ENCODE measurements at regions not wholly inside any gene's neighbourhood (a gene's known extent, or its start where the extent isn't known, plus 50 kb on each side); places are given as distances from the start of the nearest gene placed in this dataset.

DNA sequence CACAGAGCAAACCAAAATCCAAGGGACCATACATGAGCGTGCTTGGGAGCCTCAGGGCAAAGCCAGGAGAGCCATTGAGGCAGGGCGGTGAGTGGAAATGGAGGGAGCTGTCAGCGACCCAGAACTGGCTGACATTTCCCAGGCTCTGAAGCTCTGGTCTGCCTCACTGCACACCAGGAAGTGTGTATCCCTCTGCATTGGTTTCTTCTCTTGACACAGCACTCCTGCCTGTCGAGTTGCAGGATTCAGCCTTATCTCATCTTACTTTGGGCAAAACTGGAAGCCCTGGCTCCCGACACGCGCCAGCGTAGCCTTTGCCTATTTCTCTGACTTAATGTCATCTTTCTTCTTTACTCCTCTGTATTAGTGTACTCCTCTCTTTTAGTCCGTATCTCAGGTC, 144.7 kb upstream of the HS3ST3A1 start:
- Mint-ChIP-seq H3K27me3 (ENCODE audit: low read depth) (peaks cover 4% of the 10 kb centered on the region), H3K9me3 (no peaks in the 10 kb centered on the region)
- no peak for DNase-seq (ENCODE audit: low spot score)

DNA sequence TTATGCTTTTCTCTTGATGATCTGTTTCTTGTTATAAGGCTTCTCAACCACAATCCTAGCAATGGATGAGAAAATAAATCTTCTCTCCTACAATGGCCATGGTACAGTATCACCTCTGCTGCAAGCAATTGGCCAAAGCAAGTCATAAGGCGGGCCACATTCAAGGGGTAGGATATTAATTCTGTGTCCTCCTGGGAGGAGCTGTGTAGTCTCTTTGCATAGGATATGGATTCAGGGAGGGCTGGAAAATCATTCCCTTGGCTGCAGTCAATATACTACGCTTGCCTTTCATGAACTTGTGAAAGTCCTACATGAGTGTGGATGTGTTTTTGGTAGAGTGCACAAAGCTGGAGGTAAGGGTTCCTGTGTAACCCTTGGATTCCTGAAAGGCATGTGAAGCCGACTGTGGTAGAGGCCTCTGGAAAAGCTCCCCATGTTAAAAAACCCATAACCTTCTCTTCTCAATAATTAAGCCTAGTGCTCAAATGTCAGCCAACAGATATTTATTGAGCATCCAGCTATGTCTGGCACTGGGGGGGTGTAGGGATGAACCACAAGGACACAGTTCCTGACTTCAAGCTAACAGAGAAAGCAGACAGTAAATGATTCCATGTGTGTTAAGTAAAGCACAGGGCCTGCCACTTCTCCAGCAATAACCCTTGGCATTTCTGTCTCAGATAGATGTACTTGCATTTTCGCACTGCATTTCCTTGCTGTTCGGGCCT, 147.6 kb upstream of the HS3ST3A1 start:
- no peak for DNase-seq (ENCODE audit: low spot score)
- H3K9me3 Mint-ChIP-seq = no peaks in the 10 kb centered on the region
- intact Hi-C loops (cut with micrococcal nuclease) = no loop called here
- H3K27ac Mint-ChIP-seq = no peak overlapping the region
- H3K36me3 Mint-ChIP-seq (ENCODE audit: low read depth) = no peaks in the 10 kb centered on the region
- peaks cover 4% of the 10 kb centered on the region for H3K27me3 Mint-ChIP-seq (ENCODE audit: low read depth)
- H3K4me3 Mint-ChIP-seq (ENCODE audit: low read depth) = no peak overlapping the region
- no peaks in the 10 kb centered on the region for H3K4me1 Mint-ChIP-seq (ENCODE audit: low read depth)

More for the DNA sequence above, 144.7 kb upstream of the HS3ST3A1 start:
- H3K4me1 Mint-ChIP-seq (ENCODE audit: low read depth) = no peaks in the 10 kb centered on the region
- intact Hi-C loops (cut with micrococcal nuclease) = no loop called here
- H3K36me3 Mint-ChIP-seq (ENCODE audit: low read depth) = no peaks in the 10 kb centered on the region
- no peak overlapping the region for H3K4me3 Mint-ChIP-seq (ENCODE audit: low read depth)
- no peak overlapping the region for H3K27ac Mint-ChIP-seq

DNA sequence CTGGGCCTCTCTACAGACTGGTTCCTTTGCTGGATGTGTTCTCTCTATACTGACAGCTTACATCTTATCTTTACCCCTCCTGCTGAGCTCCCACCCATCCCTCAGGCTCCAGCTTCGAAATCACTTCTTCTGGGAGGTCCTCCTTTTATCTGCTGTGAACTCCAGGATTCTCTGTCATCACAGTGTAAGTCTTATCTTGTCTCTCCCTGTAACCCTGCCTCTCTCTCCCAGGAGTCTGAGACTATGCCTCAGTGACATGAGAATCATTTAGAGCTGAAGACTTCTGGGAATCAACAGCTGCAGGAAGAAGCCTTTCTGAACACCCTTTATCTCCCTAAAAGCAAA, 148.1 kb upstream of the HS3ST3A1 start:
- intact Hi-C loops (cut with micrococcal nuclease) = no loop called here
- no peak for DNase-seq (ENCODE audit: low spot score)
- peaks cover 4% of the 10 kb centered on the region for H3K27me3 Mint-ChIP-seq (ENCODE audit: low read depth)
- H3K9me3 Mint-ChIP-seq = no peaks in the 10 kb centered on the region
- H3K36me3 Mint-ChIP-seq (ENCODE audit: low read depth) = no peaks in the 10 kb centered on the region
- no peak overlapping the region for H3K4me3 Mint-ChIP-seq (ENCODE audit: low read depth)
- H3K27ac Mint-ChIP-seq = no peak overlapping the region
- no peaks in the 10 kb centered on the region for H3K4me1 Mint-ChIP-seq (ENCODE audit: low read depth)

DNA sequence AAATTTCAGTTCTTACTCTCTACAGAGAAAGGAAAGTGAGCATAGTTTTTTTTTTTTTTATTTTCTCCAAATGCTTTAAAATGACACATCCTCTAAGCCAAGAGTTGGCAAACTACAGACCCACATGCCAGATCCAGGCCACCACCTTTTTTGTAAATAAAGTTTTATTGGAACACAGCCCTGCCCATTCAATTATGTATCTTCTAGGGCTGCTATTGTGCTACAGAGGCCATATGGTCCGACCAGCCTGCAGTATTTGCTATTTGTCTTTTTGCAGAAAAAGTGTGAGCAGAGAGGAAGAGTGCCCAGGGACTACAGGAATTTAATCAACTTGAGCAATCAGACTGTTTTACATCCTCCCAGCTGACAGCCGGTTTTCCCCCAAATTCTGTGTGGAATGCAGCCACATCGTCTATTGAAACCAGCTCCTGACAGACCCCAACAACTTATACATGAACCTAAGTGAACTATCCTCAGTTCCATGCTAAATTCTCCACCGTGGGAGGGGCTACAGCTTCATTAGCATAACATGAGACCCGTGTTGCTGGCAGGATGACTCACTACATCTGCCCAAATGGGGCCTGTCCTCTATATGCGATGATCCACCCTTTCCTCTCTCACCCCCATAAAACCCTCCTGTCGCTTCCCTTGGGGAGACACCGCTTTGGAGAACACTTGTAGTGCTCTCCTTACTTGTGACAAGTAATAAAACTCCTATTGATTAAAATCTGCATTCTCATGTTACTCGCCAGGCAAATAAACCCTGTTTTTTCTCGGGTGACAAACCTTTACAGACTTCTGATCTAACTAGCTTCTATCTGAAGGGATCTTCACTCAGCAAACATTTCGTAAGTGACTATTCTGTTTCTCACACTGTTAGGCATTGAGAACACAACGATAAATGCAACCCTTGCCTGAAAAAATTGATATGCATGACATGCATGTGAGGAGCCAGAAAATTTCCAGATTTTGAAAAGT, 149.4 kb upstream of the HS3ST3A1 start:
- no peak for DNase-seq (ENCODE audit: low spot score)
- peaks cover 4% of the 10 kb centered on the region for H3K27me3 Mint-ChIP-seq (ENCODE audit: low read depth)
- no peaks in the 10 kb centered on the region for H3K9me3 Mint-ChIP-seq
- no peaks in the 10 kb centered on the region for H3K36me3 Mint-ChIP-seq (ENCODE audit: low read depth)
- no peak overlapping the region for H3K27ac Mint-ChIP-seq
- H3K4me3 Mint-ChIP-seq (ENCODE audit: low read depth) = no peak overlapping the region
- no peaks in the 10 kb centered on the region for H3K4me1 Mint-ChIP-seq (ENCODE audit: low read depth)
- intact Hi-C loops (cut with micrococcal nuclease) = no loop called here

DNA sequence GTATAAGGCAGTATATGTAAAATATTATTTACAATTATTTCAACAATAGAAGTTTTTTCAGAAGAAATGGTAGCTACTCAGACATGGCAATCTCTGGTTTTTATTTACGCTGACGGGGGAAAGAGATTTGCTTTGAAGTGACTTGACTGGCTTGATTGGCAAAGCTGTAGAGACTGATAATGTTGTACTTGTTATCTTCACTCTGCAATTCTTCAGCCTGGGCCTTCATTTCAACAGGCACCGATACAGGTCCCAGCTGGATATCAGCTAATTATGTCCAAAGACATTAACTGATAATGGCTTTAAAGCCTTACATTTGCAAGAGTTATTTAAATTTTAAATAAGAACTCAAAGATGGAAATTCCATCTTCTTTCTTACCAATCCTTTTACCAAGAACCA, 151.4 kb upstream of the HS3ST3A1 start:
- Mint-ChIP-seq H3K4me3 (ENCODE audit: low read depth) (no peak overlapping the region), H3K27me3 (ENCODE audit: low read depth) (peaks cover 6% of the 10 kb centered on the region), H3K27ac (no peak overlapping the region), H3K36me3 (ENCODE audit: low read depth) (no peaks in the 10 kb centered on the region), H3K4me1 (ENCODE audit: low read depth) (no peaks in the 10 kb centered on the region), H3K9me3 (no peaks in the 10 kb centered on the region)
- DNase-seq (ENCODE audit: low spot score) = no peak
- intact Hi-C loops (cut with micrococcal nuclease) = no loop called here

DNA sequence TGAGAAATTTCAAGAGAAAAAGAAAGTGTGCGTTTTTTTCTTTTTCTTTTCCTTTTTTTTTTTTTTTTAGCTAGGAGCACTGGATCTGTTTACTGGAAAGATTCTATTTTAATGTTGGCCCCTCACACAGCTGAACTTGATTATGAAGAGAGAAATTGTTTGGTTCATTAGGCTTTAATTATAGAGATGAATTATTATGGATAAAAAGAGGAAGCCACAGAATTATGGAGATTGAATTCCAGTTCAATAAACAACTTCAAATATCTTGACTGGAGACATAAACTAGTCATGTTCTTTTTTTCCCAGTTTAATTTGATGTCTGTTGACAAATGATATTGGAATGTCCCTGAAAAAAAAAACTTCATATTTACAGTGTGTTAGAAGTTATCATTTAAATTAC, 152.0 kb upstream of the HS3ST3A1 start:
- H3K36me3 Mint-ChIP-seq (ENCODE audit: low read depth) = no peaks in the 10 kb centered on the region
- intact Hi-C loops (cut with micrococcal nuclease) = no loop called here
- H3K4me3 Mint-ChIP-seq (ENCODE audit: low read depth) = no peak overlapping the region
- no peak for DNase-seq (ENCODE audit: low spot score)
- H3K27me3 Mint-ChIP-seq (ENCODE audit: low read depth) = peaks cover 7% of the 10 kb centered on the region
- no peak overlapping the region for H3K27ac Mint-ChIP-seq
- no peaks in the 10 kb centered on the region for H3K4me1 Mint-ChIP-seq (ENCODE audit: low read depth)
- no peaks in the 10 kb centered on the region for H3K9me3 Mint-ChIP-seq

DNA sequence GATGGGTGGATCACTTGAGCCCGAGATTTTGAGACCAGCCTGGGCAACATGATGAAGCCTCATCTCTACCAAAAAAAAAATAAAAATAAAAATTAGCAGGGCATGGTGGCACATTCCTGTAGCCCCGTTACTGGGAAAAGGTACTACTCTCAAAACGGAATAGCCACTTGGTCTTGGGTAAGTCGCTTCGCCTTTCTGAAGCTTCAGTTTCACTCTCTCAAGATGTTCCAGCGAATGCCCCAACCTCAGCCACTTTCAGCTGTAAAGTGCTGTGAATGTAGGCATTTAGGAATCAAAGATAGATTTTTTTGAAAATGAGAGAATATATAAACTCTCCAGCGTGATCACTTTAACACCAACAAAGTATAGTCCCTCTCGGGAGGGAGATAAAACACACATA, 154.1 kb upstream of the HS3ST3A1 start:
- no peak for DNase-seq (ENCODE audit: low spot score)
- H3K4me3 Mint-ChIP-seq (ENCODE audit: low read depth) = no peak overlapping the region
- no peaks in the 10 kb centered on the region for H3K36me3 Mint-ChIP-seq (ENCODE audit: low read depth)
- no peaks in the 10 kb centered on the region for H3K9me3 Mint-ChIP-seq
- intact Hi-C loops (cut with micrococcal nuclease) = no loop called here
- H3K27ac Mint-ChIP-seq = no peak overlapping the region
- peaks cover 5% of the 10 kb centered on the region for H3K27me3 Mint-ChIP-seq (ENCODE audit: low read depth)
- H3K4me1 Mint-ChIP-seq (ENCODE audit: low read depth) = no peaks in the 10 kb centered on the region

DNA sequence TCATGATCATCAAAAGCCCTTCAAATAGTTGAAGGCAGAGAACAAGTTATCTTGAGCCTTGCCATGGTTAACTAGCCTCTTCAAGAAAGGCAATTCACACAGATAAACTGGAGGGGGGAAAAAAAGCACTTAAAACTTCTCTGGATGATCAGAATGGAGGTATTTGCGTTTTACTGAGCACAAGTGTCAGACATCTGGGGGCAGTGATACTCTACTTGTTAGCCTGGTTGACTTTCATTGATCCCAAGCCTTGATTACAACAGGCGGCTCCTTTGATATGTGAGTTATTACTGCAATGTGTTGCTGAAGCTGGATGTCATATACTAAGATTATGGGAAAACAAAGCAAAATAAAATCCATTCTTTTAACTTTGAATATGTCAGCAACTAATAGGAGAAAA, 155.0 kb upstream of the HS3ST3A1 start:
- no peaks in the 10 kb centered on the region for H3K9me3 Mint-ChIP-seq
- no peaks in the 10 kb centered on the region for H3K4me1 Mint-ChIP-seq (ENCODE audit: low read depth)
- no peaks in the 10 kb centered on the region for H3K36me3 Mint-ChIP-seq (ENCODE audit: low read depth)
- no peak for DNase-seq (ENCODE audit: low spot score)
- intact Hi-C loops (cut with micrococcal nuclease) = no loop called here
- peaks cover 5% of the 10 kb centered on the region for H3K27me3 Mint-ChIP-seq (ENCODE audit: low read depth)
- H3K27ac Mint-ChIP-seq = no peak overlapping the region
- H3K4me3 Mint-ChIP-seq (ENCODE audit: low read depth) = no peak overlapping the region

DNA sequence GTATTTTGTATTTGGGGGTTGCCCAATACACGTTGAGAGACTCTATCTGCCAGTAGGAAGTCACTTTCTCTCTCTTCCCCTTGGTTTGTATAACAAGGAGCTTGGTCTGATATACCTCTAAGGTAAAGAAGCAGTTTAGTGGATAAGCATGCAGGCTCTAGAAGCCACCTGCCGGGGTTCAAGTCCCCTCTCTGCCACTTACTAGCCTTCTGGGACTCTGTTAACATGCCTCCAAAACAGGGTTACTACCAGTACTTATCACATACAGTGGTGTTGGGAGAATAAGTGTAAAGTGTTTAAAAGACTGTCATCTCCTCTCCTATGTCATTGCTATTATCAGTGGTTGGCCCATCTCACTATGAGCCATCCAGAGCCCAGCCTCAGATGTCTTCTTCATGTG, 156.1 kb upstream of the HS3ST3A1 start:
- no peak overlapping the region for H3K27ac Mint-ChIP-seq
- H3K4me3 Mint-ChIP-seq (ENCODE audit: low read depth) = no peak overlapping the region
- no peak for DNase-seq (ENCODE audit: low spot score)
- no peaks in the 10 kb centered on the region for H3K4me1 Mint-ChIP-seq (ENCODE audit: low read depth)
- intact Hi-C loops (cut with micrococcal nuclease) = no loop called here
- H3K36me3 Mint-ChIP-seq (ENCODE audit: low read depth) = no peaks in the 10 kb centered on the region
- H3K27me3 Mint-ChIP-seq (ENCODE audit: low read depth) = peaks cover 5% of the 10 kb centered on the region
- H3K9me3 Mint-ChIP-seq = no peaks in the 10 kb centered on the region

DNA sequence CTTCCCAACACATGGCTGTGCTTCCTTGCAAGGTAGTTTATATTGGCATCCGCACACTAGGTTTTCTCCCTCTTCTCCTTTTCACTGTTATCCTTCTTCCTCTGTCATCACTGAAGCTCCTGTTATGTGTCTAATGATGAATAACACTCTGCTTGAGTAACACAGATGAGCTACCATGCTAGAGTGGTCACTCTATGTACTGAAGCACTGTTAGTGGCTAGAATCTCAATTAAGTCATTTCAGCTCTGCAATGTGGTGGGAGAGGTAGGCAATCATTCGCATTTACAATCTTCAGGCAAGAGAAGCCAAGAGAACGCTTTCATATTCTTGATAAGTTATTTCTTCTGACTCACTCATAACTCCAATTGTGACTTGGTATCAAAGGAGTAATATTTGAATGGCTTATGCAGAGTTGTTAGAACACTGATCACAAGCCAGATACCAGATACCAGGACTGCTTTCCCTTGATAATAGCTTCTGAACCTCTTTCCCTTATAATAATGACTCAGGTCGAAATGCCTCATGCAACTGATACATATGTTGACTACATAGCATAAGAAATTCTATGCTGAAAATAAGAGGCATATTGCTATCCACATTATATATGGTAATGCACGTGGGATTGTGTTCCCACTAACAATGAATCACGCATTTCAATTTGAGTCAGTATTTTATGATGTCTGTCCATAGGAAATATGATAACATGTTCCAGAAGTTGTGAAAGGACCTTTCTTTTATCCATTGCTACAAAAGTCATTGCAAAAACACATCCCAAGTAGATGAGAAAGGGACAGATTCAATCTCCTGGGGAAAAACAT, 158.0 kb upstream of the HS3ST3A1 start:
- Mint-ChIP-seq H3K27ac (no peak overlapping the region), H3K27me3 (ENCODE audit: low read depth) (peaks cover 5% of the 10 kb centered on the region), H3K4me1 (ENCODE audit: low read depth) (no peaks in the 10 kb centered on the region), H3K9me3 (peaks cover 3% of the 10 kb centered on the region), H3K4me3 (ENCODE audit: low read depth) (no peak overlapping the region), H3K36me3 (ENCODE audit: low read depth) (no peaks in the 10 kb centered on the region)
- intact Hi-C loops (cut with micrococcal nuclease) = no loop called here
- DNase-seq (ENCODE audit: low spot score) = no peak

DNA sequence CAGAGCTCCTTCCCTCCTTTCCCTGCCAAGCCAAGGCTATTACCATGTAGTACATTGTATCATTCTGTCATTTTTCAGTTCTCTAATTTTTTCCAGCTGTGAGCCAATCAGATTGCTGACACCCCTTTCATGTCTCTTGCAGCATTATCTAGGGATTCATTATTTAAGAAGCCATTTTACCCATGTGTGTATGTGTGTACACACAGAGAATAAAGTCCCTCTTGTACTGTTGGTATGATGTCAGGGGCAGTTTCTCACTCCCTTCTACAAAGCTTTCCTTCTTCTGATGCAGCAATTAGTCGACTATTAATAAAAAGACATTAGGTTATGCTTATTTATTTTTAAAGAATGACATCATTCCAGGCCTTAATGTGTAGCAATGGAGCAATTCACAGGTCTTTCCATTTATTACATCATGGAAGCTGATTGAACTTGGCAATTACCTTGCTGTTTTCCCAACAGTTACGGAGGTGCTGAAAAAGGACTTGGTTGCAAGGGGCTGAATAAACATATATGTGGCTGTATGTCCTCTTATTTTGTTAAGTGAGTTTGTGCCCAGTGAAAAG, 159.4 kb upstream of the HS3ST3A1 start:
- Mint-ChIP-seq H3K27ac (no peak overlapping the region), H3K27me3 (ENCODE audit: low read depth) (peaks cover 5% of the 10 kb centered on the region)
- DNase-seq (ENCODE audit: low spot score) = no peak

DNA sequence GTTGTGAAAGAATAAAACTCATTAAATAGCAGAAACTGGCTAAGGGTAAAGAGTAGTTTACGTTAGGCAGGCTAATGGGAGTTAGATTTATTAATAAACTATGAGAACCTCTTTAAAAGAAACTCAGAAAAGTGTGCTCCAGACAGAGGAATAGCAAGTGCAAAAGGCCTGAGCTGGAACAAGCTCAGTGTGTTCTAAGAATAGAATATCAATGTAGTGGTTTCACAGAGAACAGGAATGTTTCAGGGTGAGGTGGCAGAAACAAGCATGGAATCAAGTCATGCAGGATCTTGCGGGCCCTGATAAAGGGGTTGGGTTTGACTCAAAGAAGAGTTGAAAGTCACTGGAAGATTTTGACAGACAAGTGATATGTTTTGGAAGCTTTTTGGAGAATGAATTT, 164.0 kb upstream of the HS3ST3A1 start:
- Mint-ChIP-seq H3K4me1 (ENCODE audit: low read depth) (no peaks in the 10 kb centered on the region), H3K9me3 (peaks cover 19% of the 10 kb centered on the region), H3K4me3 (ENCODE audit: low read depth) (no peak overlapping the region), H3K27me3 (ENCODE audit: low read depth) (no peaks in the 10 kb centered on the region), H3K27ac (no peak overlapping the region), H3K36me3 (ENCODE audit: low read depth) (no peaks in the 10 kb centered on the region)
- intact Hi-C loops (cut with micrococcal nuclease) = no loop called here
- no peak for DNase-seq (ENCODE audit: low spot score)

More for the DNA sequence above, 159.4 kb upstream of the HS3ST3A1 start:
- no peaks in the 10 kb centered on the region for H3K4me1 Mint-ChIP-seq (ENCODE audit: low read depth)
- intact Hi-C loops (cut with micrococcal nuclease) = no loop called here
- no peaks in the 10 kb centered on the region for H3K36me3 Mint-ChIP-seq (ENCODE audit: low read depth)
- no peak overlapping the region for H3K4me3 Mint-ChIP-seq (ENCODE audit: low read depth)
- H3K9me3 Mint-ChIP-seq = peaks cover 3% of the 10 kb centered on the region

Measured in activated T-helper 2 cell treated with anti-CD3 and anti-CD28 coated beads, Interferon-gamma antibody, Interleukin-2, Interleukin-4, amounts not matched to agents 10 μg/mL and 5 μg/mL and 100 μg/mL, durations not matched to agents 14 hours and 24 hours and 36 hours (primary cell).